Endodermal cell (in vitro differentiated cells): ENCODE measurements at regions not wholly inside any gene's neighbourhood (a gene's known extent, or its start where the extent isn't known, plus 50 kb on each side); places are given as distances from the start of the nearest gene placed in this dataset.

Experiments
- DNase-seq: peaks from one replicate; pipeline ENCODE4 v3.0.0-alpha.2; 2017
- H3K27ac ChIP-seq: 2 replicates; pipeline ENCODE4 v1.5.1; 2013; ENCODE audit warnings: mild to moderate bottlenecking, low read depth, low read length, moderate library complexity
- H3K27me3 ChIP-seq: 2 replicates; pipeline ENCODE4 v1.6.1; 2013; ENCODE audit warnings: mild to moderate bottlenecking, low read length, moderate library complexity; ENCODE audit not compliant: insufficient read depth, control insufficient read depth, poor library complexity, severe bottlenecking
- H3K36me3 ChIP-seq: 2 replicates; pipeline ENCODE4 v1.7.0; 2013; ENCODE audit warnings: mild to moderate bottlenecking, low read length, moderate library complexity; ENCODE audit not compliant: control insufficient read depth, insufficient read depth
- H3K4me1 ChIP-seq: one replicate; pipeline ENCODE4 v1.7.0; 2013; ENCODE audit warnings: low read length; ENCODE audit not compliant: control insufficient read depth, insufficient read depth
- H3K4me3 ChIP-seq: 2 replicates; pipeline ENCODE4 v1.5.1; 2013; ENCODE audit warnings: mild to moderate bottlenecking, low read length, moderate library complexity
- H3K9ac ChIP-seq: 2 replicates; pipeline ENCODE4 v1.6.1; 2013; ENCODE audit warnings: mild to moderate bottlenecking, low read length, moderate library complexity; ENCODE audit not compliant: poor library complexity, severe bottlenecking; ENCODE audit errors: extremely low read depth
- H3K9me3 ChIP-seq: 2 replicates; pipeline ENCODE4 v1.6.1; 2013; ENCODE audit warnings: mild to moderate bottlenecking, low read length, moderate library complexity; ENCODE audit not compliant: control insufficient read depth
- H3K27ac Mint-ChIP-seq: 2 replicates; pipeline ENCODE4 v1.8.0; 2020; ENCODE audit warnings: mixed read lengths
- H3K27me3 Mint-ChIP-seq: 2 replicates; pipeline ENCODE4 v1.8.0; 2021; ENCODE audit warnings: mild to moderate bottlenecking, mixed read lengths; ENCODE audit not compliant: insufficient read depth
- H3K36me3 Mint-ChIP-seq: 2 replicates; pipeline ENCODE4 v1.8.0; 2020; ENCODE audit warnings: low read depth, mixed read lengths
- H3K4me1 Mint-ChIP-seq: 2 replicates; pipeline ENCODE4 v1.8.0; 2020; ENCODE audit warnings: mixed read lengths
- H3K4me3 Mint-ChIP-seq: 2 replicates; pipeline ENCODE4 v1.8.0; 2020; ENCODE audit warnings: mild to moderate bottlenecking, moderate library complexity, mixed read lengths
- H3K9me3 Mint-ChIP-seq: 2 replicates; pipeline ENCODE4 v1.8.0; 2020; ENCODE audit warnings: mild to moderate bottlenecking, mixed read lengths
- WGBS, 2 experiments: methylation state at CpG; one replicate each; pipeline versions ENCODE4 v1.1.5 to v1.1.7; 2013; ENCODE audit warnings: missing lambda C conversion rate in 2 of 2, mixed read lengths in 1 of 2; ENCODE audit not compliant: insufficient coverage in 1 of 2, insufficient read length in 1 of 2; 5-methylcytosine and 5-hydroxymethylcytosine counted together
- TF ChIP-seq, protein P1 (sequence below): fragments of 200-600 bp; sonication (generic); conservative IDR thresholded peaks from 2 replicates; pipeline ENCODE4 v1.5.0; 2021; ENCODE audit warnings: antibody characterized with exemption, mild to moderate bottlenecking

- Histone ChIP-seq H3K4me1 (peaks cover 3% of the 10 kb centered on the region), H3K9me3 (no peaks in the 10 kb centered on the region), H3K27ac (no peak overlapping the region), H3K36me3 (no peaks in the 10 kb centered on the region), H3K4me3 (no peak overlapping the region), H3K9ac (no peak overlapping the region), H3K27me3 (peaks cover 70% of the 10 kb centered on the region)
- TF ChIP-seq, protein P1, sequence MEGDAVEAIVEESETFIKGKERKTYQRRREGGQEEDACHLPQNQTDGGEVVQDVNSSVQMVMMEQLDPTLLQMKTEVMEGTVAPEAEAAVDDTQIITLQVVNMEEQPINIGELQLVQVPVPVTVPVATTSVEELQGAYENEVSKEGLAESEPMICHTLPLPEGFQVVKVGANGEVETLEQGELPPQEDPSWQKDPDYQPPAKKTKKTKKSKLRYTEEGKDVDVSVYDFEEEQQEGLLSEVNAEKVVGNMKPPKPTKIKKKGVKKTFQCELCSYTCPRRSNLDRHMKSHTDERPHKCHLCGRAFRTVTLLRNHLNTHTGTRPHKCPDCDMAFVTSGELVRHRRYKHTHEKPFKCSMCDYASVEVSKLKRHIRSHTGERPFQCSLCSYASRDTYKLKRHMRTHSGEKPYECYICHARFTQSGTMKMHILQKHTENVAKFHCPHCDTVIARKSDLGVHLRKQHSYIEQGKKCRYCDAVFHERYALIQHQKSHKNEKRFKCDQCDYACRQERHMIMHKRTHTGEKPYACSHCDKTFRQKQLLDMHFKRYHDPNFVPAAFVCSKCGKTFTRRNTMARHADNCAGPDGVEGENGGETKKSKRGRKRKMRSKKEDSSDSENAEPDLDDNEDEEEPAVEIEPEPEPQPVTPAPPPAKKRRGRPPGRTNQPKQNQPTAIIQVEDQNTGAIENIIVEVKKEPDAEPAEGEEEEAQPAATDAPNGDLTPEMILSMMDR, result no peak
- Mint-ChIP-seq H3K27me3 (peaks cover 48% of the 10 kb centered on the region), H3K36me3 (no peaks in the 10 kb centered on the region), H3K4me3 (no peak overlapping the region), H3K27ac (no peak overlapping the region), H3K4me1 (peaks cover 10% of the 10 kb centered on the region), H3K9me3 (no peaks in the 10 kb centered on the region)
- DNase-seq, result no peak
- whole genome bisulfite sequencing, 2 experiments, result 75 to 89% methylated on average over 2 of the region's 2 CpGs
These were observed 120.1 kb upstream of the SLC39A10 start for GRCh38 chr2:195536906-195537305.

GRCh38 chr2:195535911-195536522, 121.0 kb upstream of the SLC39A10 start:
- DNase-seq, result no peak
- Mint-ChIP-seq H3K4me1 (peaks cover 18% of the 10 kb centered on the region), H3K27me3 (peaks cover 53% of the 10 kb centered on the region), H3K27ac (no peak overlapping the region), H3K4me3 (no peak overlapping the region), H3K36me3 (no peaks in the 10 kb centered on the region), H3K9me3 (no peaks in the 10 kb centered on the region)
- no peak overlapping the region for H3K9ac ChIP-seq
- H3K4me3 ChIP-seq, result no peak overlapping the region
- WGBS, 2 experiments, result 95 to 97% methylated on average over 6 to 7 of the region's 7 CpGs
- peaks cover 72% of the 10 kb centered on the region for H3K27me3 ChIP-seq
- peaks cover 7% of the 10 kb centered on the region for H3K4me1 ChIP-seq
- no peaks in the 10 kb centered on the region for H3K36me3 ChIP-seq
- H3K27ac ChIP-seq, result no peak overlapping the region
- TF ChIP-seq, protein P1, result no peak
- no peaks in the 10 kb centered on the region for H3K9me3 ChIP-seq

GRCh38 chr2:195534971-195535370, 122.1 kb upstream of the SLC39A10 start:
- no peak for DNase-seq
- H3K9ac ChIP-seq, result no peak overlapping the region
- no peak overlapping the region for H3K4me3 ChIP-seq
- no peak overlapping the region for H3K4me3 Mint-ChIP-seq
- H3K4me1 ChIP-seq, result peaks cover 7% of the 10 kb centered on the region
- no peaks in the 10 kb centered on the region for H3K36me3 ChIP-seq
- peaks cover 57% of the 10 kb centered on the region for H3K27me3 Mint-ChIP-seq
- no peak overlapping the region for H3K27ac ChIP-seq
- TF ChIP-seq, protein P1, result no peak
- peaks cover 82% of the 10 kb centered on the region for H3K27me3 ChIP-seq
- peaks cover 18% of the 10 kb centered on the region for H3K4me1 Mint-ChIP-seq
- WGBS, 2 experiments, result 100% methylated on average over 1 of the region's 1 CpG; no CpG with 5 or more reads in 1 of the 2 experiments
- H3K36me3 Mint-ChIP-seq, result no peaks in the 10 kb centered on the region
- no peaks in the 10 kb centered on the region for H3K9me3 ChIP-seq
- no peak overlapping the region for H3K27ac Mint-ChIP-seq
- no peaks in the 10 kb centered on the region for H3K9me3 Mint-ChIP-seq
